ENCODE measurements at regions not wholly inside any gene's neighbourhood (a gene's known extent, or its start where the extent isn't known, plus 50 kb on each side); places are given as distances from the start of the nearest gene placed in this dataset.

DNA sequence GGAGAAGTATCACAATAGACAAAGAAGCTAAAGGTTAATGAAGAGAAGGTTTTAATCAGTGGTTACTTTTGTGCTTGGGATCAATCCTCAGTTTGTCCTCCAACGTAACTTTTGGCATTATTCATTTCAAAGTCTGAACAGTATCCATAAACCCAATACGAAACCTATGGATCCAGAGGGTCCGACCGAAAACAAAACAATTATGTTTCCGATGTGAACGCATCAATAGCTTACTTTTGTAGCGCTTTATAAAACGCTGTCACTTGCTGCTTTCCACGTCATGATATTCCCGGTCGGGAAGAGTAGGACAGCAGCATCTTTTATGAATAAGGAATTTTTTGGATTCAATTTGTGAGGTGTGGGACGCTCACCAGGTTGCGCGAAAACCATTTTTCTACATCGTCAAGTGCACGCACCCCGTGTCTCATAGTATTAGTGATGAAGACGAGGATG is 383.8 kb downstream of the ZFHX3 start:
- DNase-seq (ENCODE audit: extremely low spot score) = no peak
- CTCF ChIA-PET = interaction anchor here (1.4 kb wide), 1 partner anchor 122 kb away, joined by 3 read pairs; no protein-coding TSS in a partner anchor
- POLR2A ChIA-PET = no interaction called here
- TF ChIP-seq CTCF (IDR thresholded peaks at IDR 0.05; ENCODE audit: control extremely low read depth, extremely low read depth, low read depth, missing control alignments) = no peak

DNA sequence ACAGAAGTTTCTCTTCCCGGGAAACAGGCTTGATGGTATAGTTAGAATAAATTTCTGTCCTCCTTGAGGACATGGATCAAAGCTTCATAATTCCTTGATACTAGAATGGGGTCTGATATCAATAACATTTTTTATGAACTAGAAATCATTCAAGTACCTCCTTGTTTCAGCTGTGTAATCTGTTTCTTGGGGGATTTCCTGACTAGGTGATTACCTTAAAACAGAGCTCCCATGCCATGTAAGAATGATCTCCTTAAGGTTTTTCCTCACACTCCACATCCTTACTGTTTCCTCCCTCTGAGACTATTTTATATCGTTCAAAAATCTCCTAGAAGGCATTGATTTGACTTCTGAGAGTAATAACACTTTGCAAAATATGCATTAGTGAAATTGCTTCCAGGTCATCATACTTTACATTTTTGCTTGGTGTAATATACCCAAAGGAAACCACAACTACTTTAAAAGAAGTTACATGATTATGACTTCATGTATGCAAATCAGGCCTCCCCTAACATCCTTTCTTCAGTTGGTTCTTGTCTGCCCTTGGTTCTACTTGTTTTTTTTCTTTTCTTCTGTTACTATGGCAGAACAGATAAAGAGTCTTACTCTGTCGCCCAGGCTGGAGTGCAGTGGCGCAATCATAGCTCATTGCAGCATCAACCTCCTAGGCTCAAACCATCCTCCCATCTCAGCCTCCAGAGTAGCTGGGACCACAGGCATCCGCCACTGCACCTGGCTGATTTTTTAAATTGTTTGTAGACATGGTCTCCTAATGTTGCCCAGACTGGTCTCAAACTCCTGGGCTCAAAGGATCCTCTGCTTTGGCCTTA is 388.8 kb downstream of the ZFHX3 start:
- CTCF ChIA-PET = interaction anchor here (0.7 to 1.4 kb wide), 4 partner anchors 12 to 52 kb away, joined by 3 to 5 read pairs (median 4); no protein-coding TSS in a partner anchor
- DNase-seq (ENCODE audit: extremely low spot score) = no peak
- POLR2A ChIA-PET = no interaction called here

DNA sequence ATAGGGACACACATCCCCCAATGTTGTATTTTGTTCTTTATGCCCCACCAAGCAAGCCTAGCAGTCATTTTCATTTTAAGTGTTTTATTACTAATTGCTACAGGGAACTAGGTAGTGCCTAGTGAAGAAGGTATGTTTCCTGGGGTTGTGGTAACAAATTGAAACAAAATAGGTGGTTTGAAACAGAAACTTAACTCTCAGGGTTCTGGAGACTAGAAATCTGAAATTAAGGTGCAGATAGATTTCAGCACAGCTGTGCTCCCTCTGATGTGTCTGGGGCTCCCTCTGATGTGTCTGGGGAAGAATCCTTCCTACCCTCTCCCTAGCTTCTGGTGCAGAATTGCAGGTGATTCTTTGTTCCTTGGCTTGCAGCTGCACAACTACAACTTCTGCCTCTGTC is 390.1 kb downstream of the ZFHX3 start:
- POLR2A ChIA-PET = interaction anchor here (0.7 kb wide), 1 partner anchor 123 kb away, joined by 4 read pairs; no protein-coding TSS in a partner anchor
- CTCF ChIA-PET = interaction anchor here (0.8 to 1.4 kb wide), 4 partner anchors 13 to 195 kb away, joined by 3 to 5 read pairs (median 4); no protein-coding TSS in a partner anchor
- DNase-seq (ENCODE audit: extremely low spot score) = peak; percentile 32
- peak; percentile 25 for TF ChIP-seq CTCF (IDR thresholded peaks at IDR 0.05; ENCODE audit: control extremely low read depth, extremely low read depth, low read depth, missing control alignments)

More for the DNA sequence above, 388.8 kb downstream of the ZFHX3 start:
- TF ChIP-seq CTCF (IDR thresholded peaks at IDR 0.05; ENCODE audit: control extremely low read depth, extremely low read depth, low read depth, missing control alignments) = no peak

DNA sequence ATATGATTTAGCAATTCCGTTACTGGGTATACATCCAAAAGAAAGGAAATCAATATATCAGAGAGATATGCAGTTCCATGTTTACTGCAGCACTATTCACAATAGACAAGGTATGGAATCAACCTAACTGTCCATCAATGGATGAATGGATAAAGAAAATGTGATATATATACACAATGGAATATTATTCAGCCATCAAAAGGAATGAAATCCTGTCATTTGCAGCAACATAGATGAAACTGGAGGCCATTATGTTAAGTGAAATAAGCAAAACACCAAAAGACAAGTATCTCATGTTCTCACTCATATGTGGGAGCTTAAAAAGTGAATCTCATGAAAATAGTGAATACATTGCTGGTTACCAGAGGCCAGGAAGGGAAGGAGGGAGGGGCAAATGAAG is 390.8 kb downstream of the ZFHX3 start:
- POLR2A ChIA-PET = no interaction called here
- DNase-seq (ENCODE audit: extremely low spot score) = no peak
- TF ChIP-seq CTCF (IDR thresholded peaks at IDR 0.05; ENCODE audit: control extremely low read depth, extremely low read depth, low read depth, missing control alignments) = no peak
- CTCF ChIA-PET = interaction anchor here (0.8 kb wide), 1 partner anchor 194 kb away, joined by 4 read pairs; no protein-coding TSS in a partner anchor

GRCh38 chr16:72654535-72654934 is 393.4 kb downstream of the ZFHX3 start:
- ChIA-PET CTCF (interaction anchor here (1.1 to 1.2 kb wide), 2 partner anchors 9 to 178 kb away, joined by 3 to 4 read pairs; no protein-coding TSS in a partner anchor), POLR2A (no interaction called here)
- TF ChIP-seq CTCF (IDR thresholded peaks at IDR 0.05; ENCODE audit: control extremely low read depth, extremely low read depth, low read depth, missing control alignments) = no peak
- no peak for DNase-seq (ENCODE audit: extremely low spot score)

DNA sequence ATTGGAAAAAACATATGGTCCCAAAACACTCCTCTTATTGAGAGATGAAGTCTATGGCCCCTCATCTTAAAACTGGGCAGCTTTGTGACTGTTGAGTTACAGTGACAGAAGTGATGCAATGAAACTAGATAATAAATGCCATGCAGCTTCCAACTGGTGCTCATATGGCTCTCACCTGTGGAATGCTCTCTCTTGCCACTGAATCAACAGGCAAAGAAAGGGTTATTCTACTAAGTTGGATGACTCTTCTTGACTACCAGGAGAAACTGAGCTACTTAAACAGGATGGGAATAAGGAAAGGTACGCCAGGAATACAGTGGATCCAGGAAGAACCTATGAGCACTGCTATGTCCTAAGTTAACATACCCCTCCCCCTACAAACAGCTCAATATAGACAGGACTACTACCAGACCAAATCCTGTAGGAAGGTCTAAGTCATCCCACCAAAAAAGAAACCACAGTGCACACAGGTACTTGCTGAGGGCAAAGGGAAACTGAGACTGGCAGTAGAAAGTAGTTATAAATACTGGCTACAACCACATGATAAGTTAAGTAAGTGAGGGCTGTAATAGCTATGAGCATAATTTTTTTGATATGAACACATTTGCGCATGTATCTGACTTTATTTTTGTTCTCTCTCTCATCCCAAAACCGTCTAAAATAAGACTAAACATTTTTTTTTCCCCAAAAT is 398.5 kb downstream of the ZFHX3 start:
- CTCF ChIA-PET = interaction anchor here (0.9 to 1.1 kb wide), 2 partner anchors 13 to 183 kb away, joined by 3 read pairs; no protein-coding TSS in a partner anchor

More for the DNA sequence above, 398.5 kb downstream of the ZFHX3 start:
- POLR2A ChIA-PET = no interaction called here
- no peak for DNase-seq (ENCODE audit: extremely low spot score)
- no peak for TF ChIP-seq CTCF (IDR thresholded peaks at IDR 0.05; ENCODE audit: control extremely low read depth, extremely low read depth, low read depth, missing control alignments)
